ENCODE measurements at regions not wholly inside any gene's neighbourhood (a gene's known extent, or its start where the extent isn't known, plus 50 kb on each side); places are given as distances from the start of the nearest gene placed in this dataset.

- TF ChIP-seq CTCF (IDR thresholded peaks at IDR 0.05; ENCODE audit: partially characterized antibody, unreplicated experiment): no peak
- peaks cover 2% of the 10 kb centered on the region for H3K27me3 Mint-ChIP-seq (ENCODE audit: unreplicated experiment)
- H3K4me3 Mint-ChIP-seq (ENCODE audit: unreplicated experiment): no peak overlapping the region
- no peaks in the 10 kb centered on the region for H3K4me1 Mint-ChIP-seq (ENCODE audit: low read depth, unreplicated experiment)
- H3K36me3 Mint-ChIP-seq (ENCODE audit: unreplicated experiment): no peaks in the 10 kb centered on the region
- no peaks in the 10 kb centered on the region for H3K9me3 Mint-ChIP-seq (ENCODE audit: unreplicated experiment)
- no peak for DNase-seq
- H3K27ac Mint-ChIP-seq (ENCODE audit: unreplicated experiment): no peak overlapping the region
Measured at GRCh38 chr1:70877343-70877742, 170.3 kb downstream of the PTGER3 start.

- no peak for TF ChIP-seq CTCF (IDR thresholded peaks at IDR 0.05; ENCODE audit: partially characterized antibody, unreplicated experiment)
- Mint-ChIP-seq H3K27ac (ENCODE audit: unreplicated experiment) (no peak overlapping the region), H3K4me1 (ENCODE audit: low read depth, unreplicated experiment) (no peaks in the 10 kb centered on the region), H3K4me3 (ENCODE audit: unreplicated experiment) (no peak overlapping the region), H3K9me3 (ENCODE audit: unreplicated experiment) (no peaks in the 10 kb centered on the region), H3K27me3 (ENCODE audit: unreplicated experiment) (no peaks in the 10 kb centered on the region), H3K36me3 (ENCODE audit: unreplicated experiment) (no peaks in the 10 kb centered on the region)
- DNase-seq: no peak
Measured at GRCh38 chr1:70887936-70888335, 159.7 kb downstream of the PTGER3 start.

GRCh38 chr1:70888722-70889121 is 158.9 kb downstream of the PTGER3 start:
- H3K4me3 Mint-ChIP-seq (ENCODE audit: unreplicated experiment): no peak overlapping the region
- H3K4me1 Mint-ChIP-seq (ENCODE audit: low read depth, unreplicated experiment): no peaks in the 10 kb centered on the region
- no peaks in the 10 kb centered on the region for H3K9me3 Mint-ChIP-seq (ENCODE audit: unreplicated experiment)
- no peak overlapping the region for H3K27ac Mint-ChIP-seq (ENCODE audit: unreplicated experiment)
- no peak for DNase-seq
- H3K27me3 Mint-ChIP-seq (ENCODE audit: unreplicated experiment): no peaks in the 10 kb centered on the region
- H3K36me3 Mint-ChIP-seq (ENCODE audit: unreplicated experiment): no peaks in the 10 kb centered on the region
- no peak for TF ChIP-seq CTCF (IDR thresholded peaks at IDR 0.05; ENCODE audit: partially characterized antibody, unreplicated experiment)

- H3K36me3 Mint-ChIP-seq (ENCODE audit: unreplicated experiment): no peaks in the 10 kb centered on the region
- DNase-seq: no peak
- no peak overlapping the region for H3K27ac Mint-ChIP-seq (ENCODE audit: unreplicated experiment)
- no peaks in the 10 kb centered on the region for H3K4me1 Mint-ChIP-seq (ENCODE audit: low read depth, unreplicated experiment)
- H3K27me3 Mint-ChIP-seq (ENCODE audit: unreplicated experiment): no peaks in the 10 kb centered on the region
- no peaks in the 10 kb centered on the region for H3K9me3 Mint-ChIP-seq (ENCODE audit: unreplicated experiment)
- TF ChIP-seq CTCF (IDR thresholded peaks at IDR 0.05; ENCODE audit: partially characterized antibody, unreplicated experiment): no peak
- no peak overlapping the region for H3K4me3 Mint-ChIP-seq (ENCODE audit: unreplicated experiment)
Measured at GRCh38 chr1:70890408-70890807, 157.2 kb downstream of the PTGER3 start.

- no peak overlapping the region for H3K27ac Mint-ChIP-seq (ENCODE audit: unreplicated experiment)
- no peaks in the 10 kb centered on the region for H3K27me3 Mint-ChIP-seq (ENCODE audit: unreplicated experiment)
- no peak for DNase-seq
- no peaks in the 10 kb centered on the region for H3K36me3 Mint-ChIP-seq (ENCODE audit: unreplicated experiment)
- TF ChIP-seq CTCF (IDR thresholded peaks at IDR 0.05; ENCODE audit: partially characterized antibody, unreplicated experiment): no peak
- no peaks in the 10 kb centered on the region for H3K4me1 Mint-ChIP-seq (ENCODE audit: low read depth, unreplicated experiment)
- no peaks in the 10 kb centered on the region for H3K9me3 Mint-ChIP-seq (ENCODE audit: unreplicated experiment)
- no peak overlapping the region for H3K4me3 Mint-ChIP-seq (ENCODE audit: unreplicated experiment)
Measured at GRCh38 chr1:70891051-70891843, 156.4 kb downstream of the PTGER3 start.
